GM13977 (cell line): ENCODE measurements at regions not wholly inside any gene's neighbourhood (a gene's known extent, or its start where the extent isn't known, plus 50 kb on each side); places are given as distances from the start of the nearest gene placed in this dataset.

Experiments used
- DNase-seq: peaks from one replicate; pipeline ENCODE4 v3.0.0; 2012; ENCODE audit warnings: low spot score
- in situ Hi-C: fragments of 300-500 bp; cut with MboI; formaldehyde crosslinking; loops from one replicate; pipeline ENCODE4 v1.12.0; 2022; ENCODE audit warnings: low sequenced_read_pairs, low pct_unique_long_range_greater_than_20kb, mixed read lengths, inconsistent platforms; ENCODE audit not compliant: unreplicated experiment
- TF ChIP-seq, protein P1 (sequence below): IDR thresholded peaks from 2 replicates; pipeline ENCODE4 v1.5.1; 2012; ENCODE audit warnings: mild to moderate bottlenecking, control low read depth; ENCODE audit not compliant: insufficient read depth; ENCODE audit errors: extremely low read depth, missing control alignments

DNA sequence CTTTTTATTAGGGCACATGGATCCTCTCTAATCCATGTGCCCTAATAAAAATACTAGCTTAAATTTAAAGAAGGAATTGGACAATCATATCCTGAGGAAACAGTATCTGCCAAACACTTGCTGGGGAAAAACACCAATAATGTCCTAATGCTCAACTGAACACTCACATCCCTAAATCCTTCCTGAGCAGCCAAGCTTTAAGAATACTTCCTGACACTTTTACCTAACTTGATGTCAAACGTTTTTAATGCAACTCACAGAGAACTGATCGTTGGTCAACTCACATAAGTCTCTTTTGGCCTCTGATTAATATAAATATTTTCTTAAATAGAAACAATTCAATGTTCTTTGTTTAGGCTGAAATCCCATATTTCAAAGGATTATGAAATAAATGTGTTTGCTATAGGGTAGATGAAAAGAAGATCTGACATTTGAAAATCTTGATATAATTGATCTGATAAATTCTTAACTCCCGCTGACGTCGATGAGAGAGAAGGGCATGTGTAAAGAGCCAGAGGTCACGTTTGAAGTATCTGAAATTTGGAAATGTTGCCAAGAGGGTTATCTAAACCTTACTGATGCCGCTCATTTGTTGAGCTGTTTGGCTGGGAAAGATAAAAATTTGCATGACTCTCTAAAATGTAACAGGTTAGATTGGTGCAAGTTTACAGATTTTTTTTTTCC lies 122.8 kb upstream of the RHOBTB1 start:
- in situ Hi-C loops, result no loop called here
- DNase-seq, result no peak
- TF ChIP-seq, protein P1, sequence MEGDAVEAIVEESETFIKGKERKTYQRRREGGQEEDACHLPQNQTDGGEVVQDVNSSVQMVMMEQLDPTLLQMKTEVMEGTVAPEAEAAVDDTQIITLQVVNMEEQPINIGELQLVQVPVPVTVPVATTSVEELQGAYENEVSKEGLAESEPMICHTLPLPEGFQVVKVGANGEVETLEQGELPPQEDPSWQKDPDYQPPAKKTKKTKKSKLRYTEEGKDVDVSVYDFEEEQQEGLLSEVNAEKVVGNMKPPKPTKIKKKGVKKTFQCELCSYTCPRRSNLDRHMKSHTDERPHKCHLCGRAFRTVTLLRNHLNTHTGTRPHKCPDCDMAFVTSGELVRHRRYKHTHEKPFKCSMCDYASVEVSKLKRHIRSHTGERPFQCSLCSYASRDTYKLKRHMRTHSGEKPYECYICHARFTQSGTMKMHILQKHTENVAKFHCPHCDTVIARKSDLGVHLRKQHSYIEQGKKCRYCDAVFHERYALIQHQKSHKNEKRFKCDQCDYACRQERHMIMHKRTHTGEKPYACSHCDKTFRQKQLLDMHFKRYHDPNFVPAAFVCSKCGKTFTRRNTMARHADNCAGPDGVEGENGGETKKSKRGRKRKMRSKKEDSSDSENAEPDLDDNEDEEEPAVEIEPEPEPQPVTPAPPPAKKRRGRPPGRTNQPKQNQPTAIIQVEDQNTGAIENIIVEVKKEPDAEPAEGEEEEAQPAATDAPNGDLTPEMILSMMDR, result no peak

DNA sequence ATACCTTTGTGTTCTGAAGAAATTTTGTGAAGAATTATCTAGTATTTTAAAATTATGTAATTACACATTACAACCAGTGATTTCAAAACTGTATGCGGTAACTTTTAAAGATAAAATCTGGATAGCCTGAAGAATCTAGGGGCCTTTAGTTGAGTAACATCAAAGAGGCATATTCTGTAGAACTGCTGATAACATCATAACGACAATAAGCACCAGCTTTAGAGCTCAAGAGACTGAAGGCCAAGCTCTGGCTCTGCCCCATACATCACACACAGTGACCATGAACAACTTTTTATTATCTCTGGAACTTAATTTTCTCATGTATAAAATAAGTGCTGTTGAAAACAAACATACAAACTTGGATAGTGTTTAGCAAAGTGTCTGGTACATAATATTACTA lies 121.1 kb upstream of the RHOBTB1 start:
- DNase-seq, result no peak
- TF ChIP-seq, protein P1, result no peak

DNA sequence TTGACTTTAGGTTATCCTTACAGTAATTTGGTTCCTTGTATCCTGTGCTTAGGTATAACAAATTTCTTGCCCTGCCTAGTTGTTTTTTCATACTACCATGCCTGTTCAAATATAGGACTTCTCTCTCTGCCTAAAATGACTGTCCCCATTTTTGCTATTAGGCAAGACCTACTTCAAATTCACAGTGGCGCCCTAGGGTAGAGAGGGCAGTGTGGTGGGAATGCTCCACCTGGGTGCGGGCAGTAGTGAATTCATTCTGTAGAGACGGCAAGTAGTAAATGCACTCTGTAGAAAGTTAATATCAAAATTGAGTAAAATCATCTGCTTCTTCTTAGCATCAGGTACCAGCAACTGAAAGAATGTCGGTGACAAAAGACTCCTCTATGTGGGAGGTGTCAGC lies 120.4 kb upstream of the RHOBTB1 start:
- TF ChIP-seq, protein P1, result no peak
- in situ Hi-C loops, result no loop called here
- no peak for DNase-seq

More for the DNA sequence above, 121.1 kb upstream of the RHOBTB1 start:
- in situ Hi-C loops, result no loop called here

DNA sequence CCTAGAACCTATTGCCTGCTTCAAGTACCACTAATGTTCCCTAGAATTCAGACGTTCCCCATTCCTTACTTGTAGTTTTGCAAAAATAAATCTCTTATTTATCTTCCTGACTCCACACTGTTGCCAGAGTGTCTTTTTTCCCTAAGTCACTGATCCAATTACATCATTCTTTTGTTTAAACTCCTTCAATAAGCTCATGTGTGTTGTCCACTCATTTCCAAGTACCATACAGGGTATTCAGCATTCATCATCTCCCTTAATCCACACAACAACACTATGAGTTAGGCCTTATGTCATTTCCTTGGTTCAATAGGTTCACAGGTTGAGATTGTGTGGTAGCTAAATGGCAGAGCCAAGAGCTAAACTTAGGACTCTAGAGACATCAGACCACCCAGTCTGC lies 119.9 kb upstream of the RHOBTB1 start:
- DNase-seq, result no peak
- in situ Hi-C loops, result no loop called here
- TF ChIP-seq, protein P1, result no peak

DNA sequence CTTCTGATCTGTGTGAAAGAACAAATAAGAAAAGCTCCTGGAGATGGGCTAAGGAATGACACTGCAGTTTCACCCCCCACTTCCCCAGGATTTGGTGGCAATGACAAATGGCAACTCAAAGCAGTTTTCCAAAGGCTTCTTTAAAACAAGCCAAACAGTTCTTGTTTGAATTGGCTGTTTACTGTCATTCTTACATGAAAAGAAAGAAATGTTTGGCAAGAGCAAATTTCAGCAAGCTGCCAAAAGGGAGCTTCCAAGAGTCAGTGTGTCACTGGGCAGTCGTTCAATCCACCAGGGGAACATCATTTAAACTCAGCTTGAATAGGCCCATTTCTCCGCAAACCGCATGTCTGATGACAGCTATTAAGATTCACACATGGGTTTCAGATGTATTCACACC lies 119.0 kb upstream of the RHOBTB1 start:
- in situ Hi-C loops, result no loop called here
- no peak for DNase-seq
- TF ChIP-seq, protein P1, result no peak

DNA sequence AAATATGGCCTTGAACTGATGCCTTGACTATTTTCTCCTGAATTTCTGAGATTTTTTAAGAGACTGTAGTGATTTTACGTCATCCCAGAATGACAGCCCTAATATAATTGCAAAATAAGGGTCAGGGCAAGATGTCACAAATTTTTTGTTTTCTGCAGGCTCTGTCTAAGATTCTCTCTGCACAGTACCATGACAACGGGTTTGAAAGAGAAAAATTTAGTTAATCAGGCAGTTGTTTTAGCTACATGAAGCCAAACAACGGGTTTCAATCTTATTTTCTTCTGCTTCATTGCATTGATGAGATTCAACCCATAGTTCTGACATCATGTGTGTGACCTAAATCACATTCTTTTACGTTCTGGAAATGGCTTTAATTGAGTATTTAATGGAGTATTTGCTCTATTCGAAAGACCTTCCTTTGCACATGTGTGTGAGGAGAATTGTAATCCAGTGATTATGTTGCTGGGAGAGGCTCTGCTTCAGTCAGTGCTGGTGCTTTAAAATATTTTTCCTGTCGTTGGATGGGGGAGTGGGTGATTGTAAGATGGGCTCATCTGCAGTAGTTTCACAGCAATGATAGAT lies 118.0 kb upstream of the RHOBTB1 start:
- DNase-seq, result no peak
- TF ChIP-seq, protein P1, result no peak
- in situ Hi-C loops, result no loop called here
